DMS153 treated with DMSO at 0.1 percent for 48 hours (cell line): ENCODE measurements at regions not wholly inside any gene's neighbourhood (a gene's known extent, or its start where the extent isn't known, plus 50 kb on each side); places are given as distances from the start of the nearest gene placed in this dataset.

Experiments used
- DNase-seq: peaks from one replicate; lab custom pipeline; 2025; ENCODE audit not compliant: unreplicated experiment; lab: John Stamatoyannopoulos, UW

GRCh38 chr13:76523740-76524340 lies 362.4 kb downstream of the KCTD12 start:
- no peak for DNase-seq

GRCh38 chr13:76522083-76522755 lies 364.0 kb downstream of the KCTD12 start:
- no peak for DNase-seq

- no peak for DNase-seq
These were observed 366.5 kb downstream of the KCTD12 start for GRCh38 chr13:76519685-76520084.

GRCh38 chr13:76516586-76516985 lies 369.6 kb downstream of the KCTD12 start:
- no peak for DNase-seq

- no peak for DNase-seq
These were observed 370.2 kb downstream of the KCTD12 start for GRCh38 chr13:76516013-76516412.

- DNase-seq = peak; percentile 49
These were observed 373.5 kb downstream of the KCTD12 start for GRCh38 chr13:76512721-76513145.

GRCh38 chr13:76505437-76505836 lies 380.8 kb downstream of the KCTD12 start:
- no peak for DNase-seq

GRCh38 chr13:76503766-76504165 lies 382.4 kb downstream of the KCTD12 start:
- DNase-seq = peak; percentile 88

- no peak for DNase-seq
These were observed 382.9 kb downstream of the KCTD12 start for GRCh38 chr13:76503291-76503690.

- DNase-seq = no peak
These were observed 385.3 kb downstream of the KCTD12 start for GRCh38 chr13:76500894-76501293.

- no peak for DNase-seq
These were observed 386.3 kb downstream of the KCTD12 start for GRCh38 chr13:76499891-76500290.

- DNase-seq = no peak
These were observed 396.9 kb downstream of the KCTD12 start for GRCh38 chr13:76489274-76489673.

GRCh38 chr13:76481738-76482137 lies 404.5 kb downstream of the KCTD12 start:
- no peak for DNase-seq

- no peak for DNase-seq
These were observed 411.2 kb downstream of the KCTD12 start for GRCh38 chr13:76474966-76475365.

GRCh38 chr13:76474356-76474755 lies 411.8 kb downstream of the KCTD12 start:
- no peak for DNase-seq

- DNase-seq = peak; percentile 78
These were observed 412.6 kb downstream of the KCTD12 start for GRCh38 chr13:76473552-76474134.

- DNase-seq = no peak
These were observed 413.3 kb downstream of the KCTD12 start for GRCh38 chr13:76472916-76473315.

- no peak for DNase-seq
These were observed 414.7 kb downstream of the KCTD12 start for GRCh38 chr13:76471486-76471885.

- DNase-seq = no peak
These were observed 415.2 kb downstream of the KCTD12 start for GRCh38 chr13:76470991-76471390.

- peak; percentile 30 for DNase-seq
These were observed 420.2 kb downstream of the KCTD12 start for GRCh38 chr13:76466043-76466442.

GRCh38 chr13:76463314-76463713 lies 422.9 kb downstream of the KCTD12 start:
- no peak for DNase-seq

- no peak for DNase-seq
These were observed 424.2 kb downstream of the KCTD12 start for GRCh38 chr13:76461999-76462398.
